NB4 (cell line): ENCODE measurements at regions not wholly inside any gene's neighbourhood (a gene's known extent, or its start where the extent isn't known, plus 50 kb on each side); places are given as distances from the start of the nearest gene placed in this dataset.

Source experiments
- CTCF ChIP-seq: IDR thresholded peaks from one replicate; pipeline ENCODE4 v1.5.1; 2012; ENCODE audit warnings: low read depth, low read length
- MYC ChIP-seq: IDR thresholded peaks from 2 replicates; pipeline ENCODE4 v1.6.1; 2011; ENCODE audit warnings: low read depth, low read length

- no peak for TF ChIP-seq CTCF
- TF ChIP-seq MYC = no peak
Measured at GRCh38 chr10:78861529-78862327, 207.0 kb upstream of the ZMIZ1 start.
